GM23338 (cell line): ENCODE measurements at regions not wholly inside any gene's neighbourhood (a gene's known extent, or its start where the extent isn't known, plus 50 kb on each side); places are given as distances from the start of the nearest gene placed in this dataset.

ENCODE experiments used
- ATAC-seq: fragments of 200-7000 bp; cut with Tn5 transposase; 3 replicates; pipeline ENCODE4 v1.9.1; 2020
- DNase-seq: peaks from one replicate; pipeline ENCODE4 v3.0.0-alpha.2; 2015; ENCODE audit warnings: low spot score
- H2AFZ ChIP-seq: fragments of 200-600 bp; sonication (generic); 2 replicates; pipeline ENCODE4 v1.8.0; 2016; ENCODE audit warnings: antibody characterized with exemption, mild to moderate bottlenecking, moderate library complexity
- H3F3A ChIP-seq: fragments of 200-600 bp; sonication (generic); replicated peaks from 2 replicates; pipeline ENCODE4 v1.8.0; 2017; ENCODE audit warnings: antibody characterized with exemption, mixed run types, low read depth
- H3K27ac ChIP-seq: fragments of 200-600 bp; sonication (generic); 2 replicates; pipeline ENCODE4 v1.6.1; 2016; ENCODE audit warnings: low read depth
- H3K27me3 ChIP-seq: fragments of 200-600 bp; sonication (generic); 2 replicates; pipeline ENCODE4 v1.8.0; 2016; ENCODE audit warnings: mild to moderate bottlenecking, mixed run types, moderate library complexity; ENCODE audit not compliant: insufficient read depth
- H3K36me3 ChIP-seq: fragments of 200-600 bp; sonication (generic); 2 replicates; pipeline ENCODE4 v1.8.0; 2016; ENCODE audit warnings: mild to moderate bottlenecking; ENCODE audit not compliant: insufficient read depth
- H3K4me1 ChIP-seq: fragments of 200-600 bp; sonication (generic); 2 replicates; pipeline ENCODE4 v1.8.0; 2016; ENCODE audit warnings: mild to moderate bottlenecking, moderate library complexity; ENCODE audit not compliant: insufficient read depth
- H3K4me2 ChIP-seq: fragments of 200-600 bp; sonication (generic); 2 replicates; pipeline ENCODE4 v1.7.1; 2017; ENCODE audit warnings: mixed run types
- H3K4me3 ChIP-seq: fragments of 200-600 bp; sonication (generic); 2 replicates; pipeline ENCODE4 v1.6.1; 2016; ENCODE audit warnings: mixed run types
- H3K79me2 ChIP-seq: fragments of 200-600 bp; sonication (generic); replicated peaks from 2 replicates; pipeline ENCODE4 v1.8.0; 2017; ENCODE audit warnings: mild to moderate bottlenecking; ENCODE audit not compliant: insufficient read depth
- H3K9me2 ChIP-seq: fragments of 200-600 bp; sonication (generic); 2 replicates; pipeline ENCODE4 v1.8.0; 2017; ENCODE audit not compliant: insufficient read depth
- H4K20me1 ChIP-seq: fragments of 200-600 bp; sonication (generic); replicated peaks from 2 replicates; pipeline ENCODE4 v1.8.0; 2017; ENCODE audit warnings: mild to moderate bottlenecking; ENCODE audit not compliant: insufficient read depth
- H3K27ac Mint-ChIP-seq: 2 replicates; pipeline ENCODE4 v1.8.0; 2020; ENCODE audit warnings: inconsistent platforms, mild to moderate bottlenecking, moderate library complexity, mixed read lengths
- H3K27me3 Mint-ChIP-seq: 3 replicates; pipeline ENCODE4 v1.8.0; 2022; ENCODE audit warnings: low read depth, mild to moderate bottlenecking, moderate library complexity, mixed read lengths, inconsistent platforms; ENCODE audit not compliant: insufficient read depth, poor library complexity
- H3K36me3 Mint-ChIP-seq: 3 replicates; pipeline ENCODE4 v1.8.0; 2021; ENCODE audit warnings: low read depth, mild to moderate bottlenecking, inconsistent platforms, moderate library complexity, mixed read lengths
- H3K4me1 Mint-ChIP-seq: 3 replicates; pipeline ENCODE4 v1.8.0; 2020; ENCODE audit warnings: mild to moderate bottlenecking, inconsistent platforms, mixed read lengths
- H3K4me3 Mint-ChIP-seq: 3 replicates; pipeline ENCODE4 v1.8.0; 2021; ENCODE audit warnings: moderate library complexity, mild to moderate bottlenecking, inconsistent platforms, mixed read lengths
- H3K9me3 Mint-ChIP-seq: 3 replicates; pipeline ENCODE4 v1.8.0; 2020; ENCODE audit warnings: moderate library complexity, mild to moderate bottlenecking, inconsistent platforms, mixed read lengths
- CREB1 ChIP-seq: fragments of 250-450 bp; sonication (Bioruptor Pico); IDR thresholded peaks from 2 replicates; pipeline ENCODE4 v1.5.0; 2020; ENCODE audit warnings: low read depth, mild to moderate bottlenecking, moderate library complexity
- CTCF ChIP-seq, 2 experiments: fragments of 200-600 bp in 1 of 2; sonication (generic) in 1 of 2; conservative IDR thresholded peaks; 2 replicates each; pipeline versions ENCODE4 v1.5.1 to v1.6.1; 2016 to 2017; ENCODE audit warnings: antibody characterized with exemption in 2 of 2, low read depth in 2 of 2, mild to moderate bottlenecking in 2 of 2, moderate library complexity in 1 of 2
- EZH2 ChIP-seq: fragments of 200-600 bp; sonication (generic); IDR thresholded peaks from one replicate; pipeline ENCODE4 v1.8.0; 2017; ENCODE audit warnings: antibody characterized with exemption, mild to moderate bottlenecking, low read depth; ENCODE audit not compliant: unreplicated experiment
- JUNB ChIP-seq: IDR thresholded peaks from one replicate; pipeline ENCODE4 v1.6.1; 2016; ENCODE audit warnings: antibody characterized with exemption; ENCODE audit not compliant: unreplicated experiment
- NANOG ChIP-seq: IDR thresholded peaks from 2 replicates; pipeline ENCODE4 v1.6.1; 2016; ENCODE audit warnings: antibody characterized with exemption, borderline replicate concordance
- POLR2AphosphoS5 ChIP-seq: IDR thresholded peaks from 2 replicates; pipeline ENCODE4 v1.6.1; 2016; ENCODE audit warnings: antibody characterized with exemption, low read depth
- ZNF114 ChIP-seq: fragments of 250-450 bp; sonication (Bioruptor Pico); IDR thresholded peaks from 2 replicates; pipeline ENCODE4 v1.5.0; 2020; ENCODE audit warnings: mild to moderate bottlenecking, moderate library complexity
- ZNF462 ChIP-seq: fragments of 250-450 bp; sonication (Bioruptor Pico); IDR thresholded peaks from 2 replicates; pipeline ENCODE4 v1.5.0; 2020; ENCODE audit warnings: mild to moderate bottlenecking, moderate library complexity

- TF ChIP-seq ZNF462 (CRISPR knock-in tag) (no peak), JUNB (no peak), ZNF114 (no peak)
Observed at GRCh38 chr5:175037820-175038219, 313.4 kb downstream of the MSX2 start (continued).

GRCh38 chr5:175035882-175036533, 311.6 kb downstream of the MSX2 start:
- ATAC-seq (no peak), DNase-seq (no peak)
- TF ChIP-seq CTCF (conservative IDR thresholded peaks at IDR 0.05; ENCODE audit: low read depth in 2 of 2): peak in 1 of 2 experiments; percentile 50; a peak in 3 of 4 replicates
- no peak for TF ChIP-seq NANOG
- TF ChIP-seq JUNB: no peak
- no peak for TF ChIP-seq EZH2
- no peak for TF ChIP-seq ZNF114
- TF ChIP-seq POLR2AphosphoS5: no peak
- TF ChIP-seq CREB1 (CRISPR knock-in tag): no peak

More at GRCh38 chr5:175035882-175036533, 311.6 kb downstream of the MSX2 start:
- H3K4me1 Mint-ChIP-seq: no peaks in the 10 kb centered on the region
- Histone ChIP-seq H3K36me3 (no peaks in the 10 kb centered on the region), H4K20me1 (no peaks in the 10 kb centered on the region), H3F3A (no peaks in the 10 kb centered on the region), H3K27me3 (no peaks in the 10 kb centered on the region), H3K27ac (no peak overlapping the region), H2AFZ (no peak overlapping the region), H3K9me2 (peaks cover 16% of the 10 kb centered on the region; the same call in 1 of the 2 replicates), H3K4me3 (no peak overlapping the region), H3K4me1 (no peaks in the 10 kb centered on the region), H3K79me2 (no peaks in the 10 kb centered on the region), H3K4me2 (no peak overlapping the region)
- no peaks in the 10 kb centered on the region for H3K36me3 Mint-ChIP-seq
- no peak overlapping the region for H3K4me3 Mint-ChIP-seq
- 0 out of 3 replicates have a peak, but pooled peaks cover 2% of the 10 kb centered on the region for H3K9me3 Mint-ChIP-seq
- no peak overlapping the region for H3K27ac Mint-ChIP-seq
- H3K27me3 Mint-ChIP-seq: peaks cover 8% of the 10 kb centered on the region
